WTC11 (cell line): ENCODE measurements at regions not wholly inside any gene's neighbourhood (a gene's known extent, or its start where the extent isn't known, plus 50 kb on each side); places are given as distances from the start of the nearest gene placed in this dataset.

ENCODE experiments used
- ATAC-seq: fragments of 200-7000 bp; cut with Tn5 transposase; 2 replicates; pipeline ENCODE4 v1.10.0; 2021; ENCODE audit warnings: mild to moderate bottlenecking, moderate library complexity
- CTCF ChIA-PET: fragments of 300-600 bp; sonication (Branson Sonifier 250); formaldehyde crosslinking; loops from one replicate; lab custom pipeline; 2021; ENCODE audit warnings: antibody characterized with exemption; lab: Charles Lee
- POLR2A ChIA-PET: fragments of 350-600 bp; sonication (Branson Sonifier 250); formaldehyde crosslinking; loops from one replicate; lab custom pipeline; 2021; ENCODE audit warnings: antibody characterized with exemption; lab: Charles Lee
- DNase-seq: peaks from one replicate; pipeline ENCODE4 v3.0.0; 2021; ENCODE audit warnings: low spot score
- H3K27ac Mint-ChIP-seq: 2 replicates; pipeline ENCODE4 v1.8.0; 2021; ENCODE audit warnings: mixed read lengths
- H3K27me3 Mint-ChIP-seq: 2 replicates; pipeline ENCODE4 v1.8.0; 2021; ENCODE audit warnings: low read depth, mild to moderate bottlenecking, moderate library complexity, mixed read lengths
- H3K36me3 Mint-ChIP-seq: 2 replicates; pipeline ENCODE4 v1.8.0; 2021; ENCODE audit warnings: mixed read lengths
- H3K4me1 Mint-ChIP-seq: 2 replicates; pipeline ENCODE4 v1.8.0; 2022; ENCODE audit warnings: mixed read lengths
- H3K4me3 Mint-ChIP-seq: 2 replicates; pipeline ENCODE4 v1.8.0; 2021; ENCODE audit warnings: mild to moderate bottlenecking, moderate library complexity, mixed read lengths
- H3K9me3 Mint-ChIP-seq: 2 replicates; pipeline ENCODE4 v1.8.0; 2021; ENCODE audit warnings: mixed read lengths
- CBFB ChIP-seq: sonication (generic); formaldehyde crosslinking; IDR thresholded peaks from 2 replicates; pipeline ENCODE4 v1.8.1; 2022; ENCODE audit warnings: mild to moderate bottlenecking, low read depth, missing genetic modification reagents
- MXD4 ChIP-seq: fragments of 250-450 bp; sonication (Bioruptor Pico); IDR thresholded peaks from 2 replicates; pipeline ENCODE4 v1.8.0; 2021; ENCODE audit warnings: mild to moderate bottlenecking, moderate library complexity, borderline replicate concordance
- NFATC4 ChIP-seq: fragments of 250-450 bp; sonication (Bioruptor Pico); IDR thresholded peaks from 2 replicates; pipeline ENCODE4 v1.9.0; 2021; ENCODE audit warnings: mild to moderate bottlenecking
- PRRX2 ChIP-seq: fragments of 250-450 bp; sonication (Bioruptor Pico); IDR thresholded peaks from 2 replicates; pipeline ENCODE4 v1.8.0; 2021; ENCODE audit warnings: mild to moderate bottlenecking
- SMAD4 ChIP-seq: sonication (generic); formaldehyde crosslinking; IDR thresholded peaks from 2 replicates; pipeline ENCODE4 v1.8.0; 2022; ENCODE audit warnings: mild to moderate bottlenecking, missing genetic modification reagents
- SP1 ChIP-seq: sonication (generic); formaldehyde crosslinking; conservative IDR thresholded peaks from 2 replicates; pipeline ENCODE4 v1.8.1; 2022; ENCODE audit warnings: missing genetic modification reagents
- ZNF121 ChIP-seq: sonication (generic); formaldehyde crosslinking; IDR thresholded peaks from 2 replicates; pipeline ENCODE4 v1.8.0; 2023; ENCODE audit warnings: missing genetic modification reagents
- ZNF219 ChIP-seq: sonication (generic); formaldehyde crosslinking; IDR thresholded peaks from 2 replicates; pipeline ENCODE4 v1.8.0; 2023; ENCODE audit warnings: missing genetic modification reagents, mild to moderate bottlenecking, borderline replicate concordance
- ZNF232 ChIP-seq: sonication (generic); formaldehyde crosslinking; IDR thresholded peaks from 2 replicates; pipeline ENCODE4 v1.8.0; 2022; ENCODE audit warnings: mild to moderate bottlenecking, missing genetic modification reagents
- ZNF263 ChIP-seq: sonication (generic); formaldehyde crosslinking; IDR thresholded peaks from 2 replicates; pipeline ENCODE4 v1.8.1; 2022; ENCODE audit warnings: low read depth, mild to moderate bottlenecking, moderate library complexity, missing genetic modification reagents
- ZNF396 ChIP-seq: fragments of 250-450 bp; sonication (Bioruptor Pico); IDR thresholded peaks from 2 replicates; pipeline ENCODE4 v1.8.0; 2021; ENCODE audit warnings: mild to moderate bottlenecking, moderate library complexity, borderline replicate concordance
- TF ChIP-seq, protein P1 (sequence below): sonication (generic); formaldehyde crosslinking; IDR thresholded peaks from 2 replicates; pipeline ENCODE4 v1.8.0; 2023; ENCODE audit warnings: missing genetic modification reagents
- TF ChIP-seq, protein P2 (sequence below): sonication (generic); formaldehyde crosslinking; IDR thresholded peaks from 2 replicates; pipeline ENCODE4 v1.8.1; 2022; ENCODE audit warnings: low read depth, missing genetic modification reagents, borderline replicate concordance
- TF ChIP-seq, protein P3 (sequence below): sonication (generic); formaldehyde crosslinking; IDR thresholded peaks from 2 replicates; pipeline ENCODE4 v1.8.1; 2022; ENCODE audit warnings: low read depth, mild to moderate bottlenecking, moderate library complexity, missing genetic modification reagents, borderline replicate concordance
- TF ChIP-seq, protein P4 (sequence below): sonication (generic); formaldehyde crosslinking; IDR thresholded peaks from 2 replicates; pipeline ENCODE4 v1.8.0; 2022; ENCODE audit warnings: missing genetic modification reagents
- TF ChIP-seq, protein P5 (sequence below): fragments of 200-600 bp; IDR thresholded peaks from 2 replicates; pipeline ENCODE4 v1.8.0; 2022; ENCODE audit warnings: antibody characterized with exemption
- TF ChIP-seq, protein P6 (sequence below): sonication (generic); formaldehyde crosslinking; IDR thresholded peaks from 2 replicates; pipeline ENCODE4 v1.8.1; 2023; ENCODE audit warnings: mild to moderate bottlenecking, missing genetic modification reagents, moderate library complexity

DNA sequence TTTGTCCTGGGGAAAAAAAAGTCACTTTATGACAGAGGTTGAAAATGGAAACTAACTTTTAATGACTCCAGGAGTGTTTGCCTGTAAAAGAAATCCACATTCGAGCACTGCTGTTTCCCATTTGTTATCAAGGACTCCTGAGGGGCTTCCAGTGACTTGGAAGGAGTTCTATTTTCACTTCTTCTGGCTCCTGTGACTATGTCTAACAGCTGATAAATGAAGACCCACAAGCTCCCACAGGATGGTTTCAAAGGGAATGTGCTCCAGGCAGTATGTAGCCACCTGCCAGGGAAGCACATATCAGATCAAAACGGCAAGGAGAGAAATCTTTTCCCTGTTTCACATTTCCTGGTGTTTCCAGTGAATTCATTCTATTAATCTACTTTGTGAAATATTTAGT, 159.8 kb upstream of the FAM241A start (continued):
- TF ChIP-seq, protein P1, sequence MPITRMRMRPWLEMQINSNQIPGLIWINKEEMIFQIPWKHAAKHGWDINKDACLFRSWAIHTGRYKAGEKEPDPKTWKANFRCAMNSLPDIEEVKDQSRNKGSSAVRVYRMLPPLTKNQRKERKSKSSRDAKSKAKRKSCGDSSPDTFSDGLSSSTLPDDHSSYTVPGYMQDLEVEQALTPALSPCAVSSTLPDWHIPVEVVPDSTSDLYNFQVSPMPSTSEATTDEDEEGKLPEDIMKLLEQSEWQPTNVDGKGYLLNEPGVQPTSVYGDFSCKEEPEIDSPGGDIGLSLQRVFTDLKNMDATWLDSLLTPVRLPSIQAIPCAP (CRISPR knock-in tag), result no peak

DNA sequence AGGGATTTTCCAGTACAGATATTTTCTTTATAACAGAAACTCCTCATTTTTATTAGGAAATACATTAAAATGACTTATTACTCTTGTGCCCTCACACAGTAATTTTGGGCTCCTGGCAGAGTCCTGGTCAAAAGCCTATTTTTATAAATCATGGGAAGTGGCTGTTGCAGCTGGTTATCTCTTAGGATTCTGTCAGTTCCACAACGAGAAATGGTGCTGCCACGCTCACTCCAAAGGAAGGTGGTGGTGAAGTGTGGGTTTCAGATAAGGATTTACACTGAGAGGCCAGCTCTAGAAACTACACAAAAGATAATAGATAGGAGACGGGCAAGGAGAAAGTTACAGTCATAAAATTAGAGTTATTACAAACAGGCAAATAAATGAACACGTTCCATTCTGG, 159.2 kb upstream of the FAM241A start:
- H3K4me1 Mint-ChIP-seq, result peaks cover 20% of the 10 kb centered on the region
- DNase-seq, result no peak
- TF ChIP-seq, protein P2, sequence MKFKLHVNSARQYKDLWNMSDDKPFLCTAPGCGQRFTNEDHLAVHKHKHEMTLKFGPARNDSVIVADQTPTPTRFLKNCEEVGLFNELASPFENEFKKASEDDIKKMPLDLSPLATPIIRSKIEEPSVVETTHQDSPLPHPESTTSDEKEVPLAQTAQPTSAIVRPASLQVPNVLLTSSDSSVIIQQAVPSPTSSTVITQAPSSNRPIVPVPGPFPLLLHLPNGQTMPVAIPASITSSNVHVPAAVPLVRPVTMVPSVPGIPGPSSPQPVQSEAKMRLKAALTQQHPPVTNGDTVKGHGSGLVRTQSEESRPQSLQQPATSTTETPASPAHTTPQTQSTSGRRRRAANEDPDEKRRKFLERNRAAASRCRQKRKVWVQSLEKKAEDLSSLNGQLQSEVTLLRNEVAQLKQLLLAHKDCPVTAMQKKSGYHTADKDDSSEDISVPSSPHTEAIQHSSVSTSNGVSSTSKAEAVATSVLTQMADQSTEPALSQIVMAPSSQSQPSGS, result no peak
- TF ChIP-seq CBFB (CRISPR knock-in tag) (no peak), SP1 (CRISPR knock-in tag) (no peak), ZNF232 (CRISPR knock-in tag) (no peak), ZNF219 (CRISPR knock-in tag) (no peak), MXD4 (CRISPR knock-in tag) (no peak), ZNF396 (CRISPR knock-in tag) (no peak)
- TF ChIP-seq, protein P3, sequence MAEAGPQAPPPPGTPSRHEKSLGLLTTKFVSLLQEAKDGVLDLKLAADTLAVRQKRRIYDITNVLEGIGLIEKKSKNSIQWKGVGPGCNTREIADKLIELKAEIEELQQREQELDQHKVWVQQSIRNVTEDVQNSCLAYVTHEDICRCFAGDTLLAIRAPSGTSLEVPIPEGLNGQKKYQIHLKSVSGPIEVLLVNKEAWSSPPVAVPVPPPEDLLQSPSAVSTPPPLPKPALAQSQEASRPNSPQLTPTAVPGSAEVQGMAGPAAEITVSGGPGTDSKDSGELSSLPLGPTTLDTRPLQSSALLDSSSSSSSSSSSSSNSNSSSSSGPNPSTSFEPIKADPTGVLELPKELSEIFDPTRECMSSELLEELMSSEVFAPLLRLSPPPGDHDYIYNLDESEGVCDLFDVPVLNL (CRISPR knock-in tag), result no peak
- TF ChIP-seq, protein P4, sequence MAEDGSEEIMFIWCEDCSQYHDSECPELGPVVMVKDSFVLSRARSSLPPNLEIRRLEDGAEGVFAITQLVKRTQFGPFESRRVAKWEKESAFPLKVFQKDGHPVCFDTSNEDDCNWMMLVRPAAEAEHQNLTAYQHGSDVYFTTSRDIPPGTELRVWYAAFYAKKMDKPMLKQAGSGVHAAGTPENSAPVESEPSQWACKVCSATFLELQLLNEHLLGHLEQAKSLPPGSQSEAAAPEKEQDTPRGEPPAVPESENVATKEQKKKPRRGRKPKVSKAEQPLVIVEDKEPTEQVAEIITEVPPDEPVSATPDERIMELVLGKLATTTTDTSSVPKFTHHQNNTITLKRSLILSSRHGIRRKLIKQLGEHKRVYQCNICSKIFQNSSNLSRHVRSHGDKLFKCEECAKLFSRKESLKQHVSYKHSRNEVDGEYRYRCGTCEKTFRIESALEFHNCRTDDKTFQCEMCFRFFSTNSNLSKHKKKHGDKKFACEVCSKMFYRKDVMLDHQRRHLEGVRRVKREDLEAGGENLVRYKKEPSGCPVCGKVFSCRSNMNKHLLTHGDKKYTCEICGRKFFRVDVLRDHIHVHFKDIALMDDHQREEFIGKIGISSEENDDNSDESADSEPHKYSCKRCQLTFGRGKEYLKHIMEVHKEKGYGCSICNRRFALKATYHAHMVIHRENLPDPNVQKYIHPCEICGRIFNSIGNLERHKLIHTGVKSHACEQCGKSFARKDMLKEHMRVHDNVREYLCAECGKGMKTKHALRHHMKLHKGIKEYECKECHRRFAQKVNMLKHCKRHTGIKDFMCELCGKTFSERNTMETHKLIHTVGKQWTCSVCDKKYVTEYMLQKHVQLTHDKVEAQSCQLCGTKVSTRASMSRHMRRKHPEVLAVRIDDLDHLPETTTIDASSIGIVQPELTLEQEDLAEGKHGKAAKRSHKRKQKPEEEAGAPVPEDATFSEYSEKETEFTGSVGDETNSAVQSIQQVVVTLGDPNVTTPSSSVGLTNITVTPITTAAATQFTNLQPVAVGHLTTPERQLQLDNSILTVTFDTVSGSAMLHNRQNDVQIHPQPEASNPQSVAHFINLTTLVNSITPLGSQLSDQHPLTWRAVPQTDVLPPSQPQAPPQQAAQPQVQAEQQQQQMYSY (CRISPR knock-in tag), result no peak
- TF ChIP-seq, protein P5, sequence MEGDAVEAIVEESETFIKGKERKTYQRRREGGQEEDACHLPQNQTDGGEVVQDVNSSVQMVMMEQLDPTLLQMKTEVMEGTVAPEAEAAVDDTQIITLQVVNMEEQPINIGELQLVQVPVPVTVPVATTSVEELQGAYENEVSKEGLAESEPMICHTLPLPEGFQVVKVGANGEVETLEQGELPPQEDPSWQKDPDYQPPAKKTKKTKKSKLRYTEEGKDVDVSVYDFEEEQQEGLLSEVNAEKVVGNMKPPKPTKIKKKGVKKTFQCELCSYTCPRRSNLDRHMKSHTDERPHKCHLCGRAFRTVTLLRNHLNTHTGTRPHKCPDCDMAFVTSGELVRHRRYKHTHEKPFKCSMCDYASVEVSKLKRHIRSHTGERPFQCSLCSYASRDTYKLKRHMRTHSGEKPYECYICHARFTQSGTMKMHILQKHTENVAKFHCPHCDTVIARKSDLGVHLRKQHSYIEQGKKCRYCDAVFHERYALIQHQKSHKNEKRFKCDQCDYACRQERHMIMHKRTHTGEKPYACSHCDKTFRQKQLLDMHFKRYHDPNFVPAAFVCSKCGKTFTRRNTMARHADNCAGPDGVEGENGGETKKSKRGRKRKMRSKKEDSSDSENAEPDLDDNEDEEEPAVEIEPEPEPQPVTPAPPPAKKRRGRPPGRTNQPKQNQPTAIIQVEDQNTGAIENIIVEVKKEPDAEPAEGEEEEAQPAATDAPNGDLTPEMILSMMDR, result no peak
- TF ChIP-seq, all 79 proteins: peak for 0
- POLR2A ChIA-PET, result no interaction called here
- no peak overlapping the region for H3K4me3 Mint-ChIP-seq
- no peaks in the 10 kb centered on the region for H3K27me3 Mint-ChIP-seq
- no peaks in the 10 kb centered on the region for H3K36me3 Mint-ChIP-seq
- H3K9me3 Mint-ChIP-seq, result no peaks in the 10 kb centered on the region
- H3K27ac Mint-ChIP-seq, result no peak overlapping the region
- CTCF ChIA-PET, result no interaction called here
- no peak for ATAC-seq

DNA sequence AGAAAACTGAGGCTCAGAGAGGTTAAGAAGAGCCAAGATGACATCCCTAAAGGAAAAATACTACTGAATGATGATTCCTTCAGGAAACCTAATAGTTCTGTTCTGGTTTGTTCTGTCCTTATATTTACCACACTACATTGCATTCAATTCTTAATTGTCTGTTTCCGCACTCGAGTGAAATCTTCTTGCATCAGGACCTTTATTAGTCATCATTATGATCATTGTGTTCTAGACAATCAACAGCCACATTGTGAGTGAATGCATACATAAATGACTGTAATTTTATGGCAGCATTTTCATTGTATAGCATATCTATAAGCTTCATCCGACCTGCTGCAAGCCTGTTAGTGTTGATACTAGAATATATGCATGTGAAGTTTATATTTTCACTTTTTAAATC, 156.7 kb upstream of the FAM241A start:
- POLR2A ChIA-PET, result no interaction called here
- no peak for DNase-seq
- Mint-ChIP-seq H3K4me1 (peaks cover 20% of the 10 kb centered on the region), H3K27me3 (no peaks in the 10 kb centered on the region), H3K36me3 (no peaks in the 10 kb centered on the region), H3K9me3 (no peaks in the 10 kb centered on the region), H3K27ac (no peak overlapping the region), H3K4me3 (no peak overlapping the region)
- TF ChIP-seq, protein P6, sequence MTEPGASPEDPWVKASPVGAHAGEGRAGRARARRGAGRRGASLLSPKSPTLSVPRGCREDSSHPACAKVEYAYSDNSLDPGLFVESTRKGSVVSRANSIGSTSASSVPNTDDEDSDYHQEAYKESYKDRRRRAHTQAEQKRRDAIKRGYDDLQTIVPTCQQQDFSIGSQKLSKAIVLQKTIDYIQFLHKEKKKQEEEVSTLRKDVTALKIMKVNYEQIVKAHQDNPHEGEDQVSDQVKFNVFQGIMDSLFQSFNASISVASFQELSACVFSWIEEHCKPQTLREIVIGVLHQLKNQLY (CRISPR knock-in tag), result no peak
- TF ChIP-seq ZNF263 (CRISPR knock-in tag), result no peak
- TF ChIP-seq PRRX2 (CRISPR knock-in tag), result no peak
- no peak for TF ChIP-seq ZNF121 (CRISPR knock-in tag)
- no peak for TF ChIP-seq NFATC4 (CRISPR knock-in tag)
- no peak for TF ChIP-seq SMAD4 (CRISPR knock-in tag)
- CTCF ChIA-PET, result no interaction called here
- no peak for ATAC-seq
